HG02973 (cell line): ENCODE measurements at regions not wholly inside any gene's neighbourhood (a gene's known extent, or its start where the extent isn't known, plus 50 kb on each side); places are given as distances from the start of the nearest gene placed in this dataset.

Experiments
- ATAC-seq: cut with Tn5 transposase; IDR thresholded peaks from one replicate; pipeline ENCODE4 v1.9.1; 2021; ENCODE audit warnings: moderate library complexity; ENCODE audit not compliant: unreplicated experiment

- no peak for ATAC-seq
These were observed 276.2 kb downstream of the NPIPA8 start for GRCh38 chr16:18060351-18060750.

GRCh38 chr16:18059577-18059976 lies 277.0 kb downstream of the NPIPA8 start:
- ATAC-seq: no peak

GRCh38 chr16:18059089-18059488 lies 277.4 kb downstream of the NPIPA8 start:
- ATAC-seq: no peak

DNA sequence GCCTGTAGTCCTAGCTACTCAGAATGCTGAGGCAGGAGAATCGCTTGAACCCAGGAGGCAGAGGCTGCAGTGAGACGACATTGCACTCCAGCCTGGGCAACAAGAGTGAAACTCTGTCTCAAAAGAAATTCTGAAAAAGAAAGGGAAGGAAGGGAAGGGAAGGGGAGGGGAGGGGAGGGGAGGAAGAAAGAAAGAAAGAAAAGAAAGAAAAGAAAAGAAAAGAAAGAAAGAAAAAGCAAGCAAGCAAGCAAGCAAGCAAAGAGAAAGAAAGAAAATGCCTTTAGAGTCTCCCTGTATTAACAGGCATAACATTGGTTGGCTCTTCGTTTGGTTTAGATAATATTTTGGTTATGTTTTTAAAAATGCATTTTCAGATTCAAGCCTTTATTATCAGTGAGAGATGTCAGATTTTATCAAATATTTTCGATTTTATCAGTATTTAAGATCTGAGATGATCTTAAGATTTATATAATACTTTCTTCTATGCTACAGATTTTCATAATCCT lies 281.1 kb downstream of the NPIPA8 start:
- ATAC-seq: no peak

DNA sequence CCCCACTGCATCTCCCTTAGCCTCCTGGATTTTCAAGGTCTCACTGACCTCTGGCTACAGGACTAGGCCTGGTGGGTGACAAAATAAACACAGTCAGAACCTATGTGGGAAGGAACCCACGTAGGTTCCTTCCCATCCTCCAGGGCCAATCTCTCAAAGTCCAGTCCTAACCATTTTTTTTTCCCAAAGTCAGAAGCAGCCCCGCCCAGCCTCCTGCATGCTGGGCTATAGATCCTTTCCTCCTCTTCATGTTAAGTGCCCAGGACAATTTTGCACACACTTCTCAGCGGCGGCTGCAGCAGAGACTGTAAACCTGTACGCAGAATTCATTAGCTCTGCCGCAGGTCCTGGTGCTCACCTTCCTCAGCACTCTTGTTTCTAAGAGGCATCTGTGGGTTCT lies 285.8 kb downstream of the NPIPA8 start:
- no peak for ATAC-seq

DNA sequence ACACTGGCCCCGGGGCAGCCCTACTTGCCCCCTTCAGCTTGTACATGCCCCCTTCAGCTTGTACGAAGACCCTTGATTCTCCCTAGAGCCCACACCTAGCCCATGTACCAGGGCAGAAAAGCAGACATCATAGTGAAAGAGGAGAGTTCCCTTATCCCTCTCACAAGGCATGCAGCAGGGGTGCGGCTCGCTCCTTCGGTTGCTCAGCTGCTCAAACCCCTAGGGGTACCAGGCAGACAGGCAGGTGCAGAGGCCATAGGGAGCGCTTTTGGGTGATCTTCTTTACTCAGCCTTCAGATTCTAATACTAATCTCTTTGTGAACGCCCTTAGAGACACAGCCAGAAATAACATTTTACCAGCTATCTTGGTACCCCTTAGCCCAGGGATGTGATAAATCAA lies 286.3 kb downstream of the NPIPA8 start:
- no peak for ATAC-seq

DNA sequence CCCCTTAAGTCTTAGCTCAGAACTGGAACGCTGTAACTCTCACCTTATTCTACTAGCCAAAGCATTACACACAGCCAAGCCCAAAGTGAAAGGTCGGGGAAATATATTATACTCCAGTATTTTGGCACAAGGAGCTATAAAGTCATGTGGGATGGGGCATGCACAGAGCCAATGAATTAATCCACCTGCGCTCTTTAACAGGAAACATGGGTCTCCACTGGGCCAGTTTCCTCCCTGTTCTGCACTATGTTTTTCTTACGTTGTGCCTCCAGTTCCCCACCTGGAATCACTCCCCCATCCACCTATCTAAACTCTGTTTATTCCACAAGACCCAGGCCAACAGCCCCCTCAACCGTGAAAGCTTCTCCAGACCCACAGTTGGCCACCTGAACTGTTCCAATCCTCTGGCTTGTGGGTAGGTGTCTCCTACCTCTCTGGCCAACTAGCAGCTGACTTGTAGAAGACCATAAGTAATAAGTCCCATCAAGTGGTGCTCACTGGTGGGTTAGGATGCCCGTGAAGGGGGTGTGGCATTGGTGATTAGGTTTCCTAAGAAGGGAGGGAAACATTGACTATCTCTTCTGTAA lies 286.9 kb downstream of the NPIPA8 start:
- no peak for ATAC-seq

DNA sequence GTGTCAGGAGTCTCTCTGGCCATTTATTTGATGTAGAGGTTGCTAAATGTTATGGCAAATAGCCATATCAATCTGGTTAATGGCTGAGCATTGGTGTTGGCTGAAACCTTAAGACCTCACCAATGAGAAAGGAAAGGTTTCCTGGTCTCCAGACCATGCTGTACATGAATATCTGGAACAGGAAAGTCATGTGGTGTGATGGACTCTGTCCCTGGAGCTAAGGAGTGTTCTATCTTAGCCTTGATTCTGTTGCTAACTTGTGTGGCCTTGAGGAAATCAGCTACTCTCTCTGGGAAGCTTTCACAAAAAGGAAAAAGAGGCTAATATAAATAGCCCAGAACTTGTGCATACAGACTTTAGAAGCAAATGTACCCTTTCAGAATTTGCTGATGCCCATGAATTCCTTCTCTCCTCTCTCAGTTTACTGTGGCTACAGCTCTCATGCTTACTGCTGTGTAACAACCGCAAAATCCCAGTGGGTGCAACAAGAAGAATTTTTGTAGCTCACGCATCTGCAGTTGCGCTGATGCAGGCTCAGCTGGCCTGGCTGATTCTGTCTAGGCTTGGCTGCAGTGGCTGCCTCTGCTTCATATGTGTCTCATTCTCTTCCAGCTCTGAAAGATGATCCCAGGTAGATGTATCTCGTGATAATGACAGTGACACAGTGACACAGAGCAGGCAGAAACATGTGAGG lies 287.5 kb downstream of the NPIPA8 start:
- ATAC-seq: no peak

DNA sequence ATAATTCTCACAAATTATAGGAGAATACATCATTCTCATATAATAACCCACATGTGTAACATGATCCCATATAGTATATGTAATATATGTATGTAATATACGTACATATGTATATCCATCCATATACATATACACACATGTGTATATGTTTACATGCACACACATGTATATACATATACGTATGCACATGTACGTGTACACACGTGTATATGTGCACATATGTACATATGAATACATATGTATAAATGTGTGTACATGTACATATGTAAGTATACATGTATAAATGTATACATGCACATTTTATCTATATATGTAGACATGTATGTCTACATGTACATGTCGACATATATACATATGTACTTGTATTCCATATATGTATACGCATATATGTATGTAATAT lies 288.8 kb downstream of the NPIPA8 start:
- no peak for ATAC-seq

DNA sequence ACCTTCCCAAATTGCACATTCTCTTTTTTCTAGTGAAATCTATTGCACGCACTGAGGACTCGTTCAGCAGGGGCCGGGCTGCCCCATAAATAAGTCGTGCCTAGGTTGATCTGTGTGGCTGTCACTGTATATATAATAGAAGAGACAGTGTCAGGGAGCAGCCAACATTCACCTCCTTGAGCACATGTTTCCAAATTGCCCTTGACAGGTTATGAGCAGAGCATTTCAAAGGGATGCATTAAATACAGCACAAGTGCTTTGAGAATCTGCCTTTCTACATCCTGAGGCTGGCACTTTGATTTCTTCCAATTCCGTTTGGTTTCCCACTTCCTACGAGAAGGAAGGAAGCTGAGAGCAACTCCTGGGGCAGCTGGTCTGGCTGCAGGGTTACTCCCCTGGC lies 291.2 kb downstream of the NPIPA8 start:
- ATAC-seq: no peak

DNA sequence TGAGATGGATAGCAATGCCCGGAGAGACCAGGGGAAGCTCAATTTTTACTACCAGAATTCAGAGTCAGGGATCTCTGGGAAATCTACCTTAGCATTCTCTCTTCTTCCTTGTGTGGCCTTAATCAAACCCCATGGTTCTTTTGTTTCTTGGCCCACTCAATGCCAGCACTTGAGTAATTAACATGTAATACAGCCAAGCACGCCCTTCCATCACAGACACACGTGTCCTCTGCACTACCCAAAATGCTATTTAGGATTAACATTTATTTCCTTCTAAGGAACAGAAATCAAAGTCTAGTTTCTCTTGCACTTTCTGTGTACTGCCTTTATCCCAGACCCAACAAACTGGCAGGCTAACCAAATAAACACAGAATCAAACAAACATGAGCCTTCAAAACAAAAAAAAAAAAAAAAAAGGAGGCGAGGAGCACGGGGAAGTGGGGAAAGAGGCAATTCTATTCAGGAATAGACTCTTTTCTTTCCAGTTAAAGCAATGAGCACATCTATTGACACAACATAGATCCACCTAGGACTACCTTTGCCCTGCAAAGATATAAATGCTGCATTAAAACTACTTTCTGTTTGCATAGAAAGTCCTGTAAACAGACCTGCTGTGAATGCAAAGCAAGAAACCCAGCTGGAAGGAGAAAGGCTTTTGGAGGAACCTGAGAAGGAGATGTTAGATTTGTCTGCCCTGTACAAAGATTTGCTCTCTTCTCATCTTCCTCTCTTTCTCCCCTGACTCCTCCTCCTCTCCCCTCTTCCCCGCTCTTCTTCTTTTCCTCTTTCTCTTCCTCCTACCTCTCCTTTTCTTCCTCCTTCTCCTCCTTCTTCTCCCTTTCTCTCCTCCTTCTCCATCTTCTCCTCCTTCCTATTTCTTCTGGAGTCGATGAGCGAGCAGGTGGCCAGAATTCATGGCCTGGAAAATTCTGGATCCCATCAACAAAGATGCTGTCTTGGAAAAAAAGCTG lies 294.4 kb downstream of the NPIPA8 start:
- ATAC-seq: no peak

GRCh38 chr16:18039931-18040330 lies 296.6 kb downstream of the NPIPA8 start:
- no peak for ATAC-seq

- no peak for ATAC-seq
These were observed 299.5 kb downstream of the NPIPA8 start for GRCh38 chr16:18037051-18037450.

GRCh38 chr16:18024611-18025010 lies 311.9 kb downstream of the NPIPA8 start:
- no peak for ATAC-seq

- ATAC-seq: no peak
These were observed 318.2 kb downstream of the NPIPA8 start for GRCh38 chr16:18018376-18018775.

DNA sequence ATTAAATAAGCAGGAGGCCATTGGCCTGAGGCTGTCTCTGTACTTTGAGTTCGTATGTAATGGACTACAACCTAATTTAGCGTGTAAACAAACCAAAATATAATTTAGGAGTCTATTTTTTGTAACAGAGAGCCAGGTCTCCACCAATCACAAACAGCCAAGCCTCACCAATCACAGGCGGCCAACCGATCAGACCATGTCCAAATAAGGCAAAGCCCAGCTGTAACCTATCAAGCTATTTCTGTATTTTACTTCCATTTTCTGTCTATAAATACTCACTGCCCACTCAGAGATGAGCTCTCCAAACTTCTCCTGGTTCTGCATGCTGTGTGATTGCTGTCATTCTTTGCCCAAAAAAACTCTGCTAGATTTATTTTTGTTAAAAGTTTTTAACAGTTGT lies 322.7 kb downstream of the NPIPA8 start:
- ATAC-seq: no peak

DNA sequence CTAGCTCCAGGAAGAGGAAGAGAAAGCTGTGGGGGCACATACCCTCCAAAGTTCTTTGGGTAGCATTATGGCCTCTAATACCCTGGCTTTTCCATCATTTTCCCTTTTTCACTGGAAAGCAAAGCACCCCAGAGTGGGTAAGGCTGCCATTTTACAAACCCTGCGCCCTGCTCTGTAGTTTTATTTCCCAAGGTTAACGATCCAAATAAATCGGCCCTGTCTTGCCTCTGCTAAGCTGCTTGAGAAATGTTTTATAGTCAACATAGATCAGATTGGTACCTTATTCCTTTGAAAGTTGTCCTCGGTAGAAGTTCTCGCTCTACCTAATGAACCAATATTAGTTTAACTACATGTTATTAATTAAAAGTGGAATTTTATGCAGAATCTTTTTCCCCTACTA lies 328.2 kb downstream of the NPIPA8 start:
- no peak for ATAC-seq

- no peak for ATAC-seq
These were observed 333.5 kb downstream of the NPIPA8 start for GRCh38 chr16:18003033-18003432.

DNA sequence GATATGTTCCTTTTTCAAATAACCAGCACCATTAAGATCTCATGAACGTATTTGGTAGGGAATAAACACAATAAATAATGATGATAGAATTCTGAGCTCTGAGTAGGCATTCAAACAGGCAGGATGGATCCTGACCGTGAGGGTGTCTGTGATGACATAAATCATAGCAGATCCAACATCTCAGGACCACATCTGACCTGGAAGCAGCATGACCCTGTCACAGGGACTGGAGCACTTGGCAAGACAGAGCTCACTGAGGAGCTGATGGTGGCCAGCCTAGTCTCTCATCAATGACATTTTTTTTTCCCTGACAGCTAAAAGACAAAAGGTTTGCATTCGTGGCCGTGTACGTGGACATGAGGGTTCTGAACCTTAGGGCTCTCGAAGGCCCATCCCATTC lies 337.5 kb downstream of the NPIPA8 start:
- no peak for ATAC-seq

DNA sequence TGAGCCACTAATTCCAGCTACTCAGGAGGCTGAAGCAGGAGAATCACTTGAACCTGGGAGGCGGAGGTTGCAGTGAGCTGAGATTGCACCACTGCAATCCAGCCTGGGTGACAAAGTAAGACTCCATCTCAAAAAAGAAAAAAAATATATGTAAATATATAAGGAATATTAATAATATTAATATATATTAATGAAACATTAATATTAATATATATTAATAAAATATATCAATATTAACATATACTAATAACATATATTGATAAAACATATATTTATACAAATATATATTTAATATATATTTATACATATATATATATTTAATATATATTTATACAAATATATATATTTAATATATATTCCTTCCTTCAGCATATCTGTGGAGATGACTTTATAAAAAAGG lies 338.0 kb downstream of the NPIPA8 start:
- no peak for ATAC-seq

GRCh38 chr16:17994027-17994426 lies 342.5 kb downstream of the NPIPA8 start:
- ATAC-seq: no peak

DNA sequence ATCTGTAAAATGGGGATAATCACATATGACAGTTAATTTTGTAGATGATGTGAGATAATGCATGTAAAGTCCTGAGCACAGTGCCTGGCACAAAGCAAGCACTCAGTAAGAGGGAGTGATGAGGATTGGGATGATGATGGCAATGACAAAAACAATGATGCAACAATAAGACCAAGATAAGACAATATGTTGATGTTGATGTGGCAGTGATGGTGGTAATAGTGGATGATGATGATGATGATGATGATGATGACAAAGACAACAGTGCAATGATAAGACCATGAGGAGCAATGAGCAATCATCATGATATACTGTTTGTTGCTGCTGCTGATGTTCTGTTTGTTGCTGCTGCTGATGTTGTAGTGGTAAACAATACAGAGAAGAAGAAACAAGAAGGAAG lies 344.1 kb downstream of the NPIPA8 start:
- ATAC-seq: no peak
